Iris pigment epithelial cell (primary cell): ENCODE measurements at regions not wholly inside any gene's neighbourhood (a gene's known extent, or its start where the extent isn't known, plus 50 kb on each side); places are given as distances from the start of the nearest gene placed in this dataset.
"Not testable (repeated sequence)": the region's sequence is repeated elsewhere in the genome, so short reads cannot be mapped to it uniquely, and the experiment has no call there.

ENCODE experiments used
- DNase-seq: peaks from one replicate; pipeline ENCODE4 v3.0.0-alpha.2; 2011; ENCODE audit warnings: low read depth

GRCh38 chr3:181330257-181330656, 340.7 kb upstream of the DNAJC19 start:
- DNase-seq: no peak

DNA sequence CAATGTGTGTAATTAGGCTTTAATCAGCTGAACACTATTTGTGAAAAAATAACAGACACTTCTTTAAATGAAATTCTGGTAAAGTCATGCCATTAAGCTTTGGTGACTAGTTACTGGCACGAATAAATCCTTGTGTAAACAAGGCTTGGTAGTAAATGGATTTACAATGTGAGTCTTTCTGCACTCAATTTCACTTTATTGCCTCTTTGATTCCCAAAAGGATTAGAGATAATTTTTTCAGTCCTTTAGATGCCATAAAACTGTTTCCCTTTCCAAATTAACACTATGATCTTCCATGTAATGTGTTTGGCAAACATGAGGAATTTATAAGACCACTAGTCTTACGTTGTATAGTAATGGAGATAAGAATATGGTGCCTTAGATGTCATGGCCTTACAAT, 339.5 kb upstream of the DNAJC19 start:
- no peak for DNase-seq

DNA sequence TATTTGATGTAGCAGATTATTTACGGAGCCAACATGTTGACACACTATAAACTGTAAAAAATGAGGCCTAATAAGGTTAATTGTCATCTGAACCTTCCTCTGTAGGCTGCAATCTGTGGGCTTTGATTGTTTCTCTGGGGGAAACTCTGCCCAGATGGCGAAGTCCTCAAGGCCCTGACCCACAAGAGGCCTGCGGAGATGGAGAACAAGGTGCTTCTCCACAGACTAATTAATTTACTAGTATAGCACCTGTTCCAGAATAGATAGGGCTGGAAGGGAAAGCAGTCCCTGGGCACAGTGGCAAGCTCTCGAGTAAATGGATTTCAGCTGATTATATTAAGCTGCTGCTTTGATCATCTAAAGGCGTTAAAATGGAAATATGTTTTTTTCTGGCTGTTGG, 338.8 kb upstream of the DNAJC19 start:
- no peak for DNase-seq

GRCh38 chr3:181327349-181327748, 337.8 kb upstream of the DNAJC19 start:
- no peak for DNase-seq

DNA sequence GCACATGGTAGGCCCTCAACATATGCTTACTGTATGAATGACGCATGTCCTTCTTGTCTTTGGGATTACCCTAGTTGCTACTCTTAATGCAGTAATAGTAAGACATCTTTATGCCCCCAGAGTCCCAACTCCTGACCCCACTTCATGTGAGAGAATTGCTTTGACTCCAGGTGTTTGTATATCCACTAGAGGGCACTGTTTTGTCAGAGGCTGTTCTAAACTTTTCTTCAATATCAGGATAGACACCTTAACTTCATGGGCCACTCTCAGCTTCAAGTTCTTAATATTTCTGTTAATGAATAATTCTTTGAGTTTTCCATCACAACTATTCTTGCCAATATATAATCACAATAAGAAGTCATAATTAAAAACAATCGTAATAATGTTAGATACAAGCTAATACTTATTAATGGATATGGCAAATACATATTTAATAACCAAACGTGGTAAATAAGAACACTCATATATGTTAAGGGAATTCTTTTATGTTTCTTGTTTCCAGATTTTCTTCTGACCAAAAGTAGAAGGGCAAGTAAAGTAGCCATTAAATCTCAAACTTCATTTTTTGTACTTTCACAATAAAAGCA, 337.2 kb upstream of the DNAJC19 start:
- peak; percentile 24 for DNase-seq

- DNase-seq: not testable (repeated sequence)
Observed at GRCh38 chr3:181324516-181324915, 335.0 kb upstream of the DNAJC19 start.

- no peak for DNase-seq
Observed at GRCh38 chr3:181318321-181318720, 328.8 kb upstream of the DNAJC19 start.

- no peak for DNase-seq
Observed at GRCh38 chr3:181317508-181317907, 328.0 kb upstream of the DNAJC19 start.

- DNase-seq: peak; percentile 57
Observed at GRCh38 chr3:181316482-181316881, 326.9 kb upstream of the DNAJC19 start.

- DNase-seq: no peak
Observed at GRCh38 chr3:181313335-181313734, 323.8 kb upstream of the DNAJC19 start.

GRCh38 chr3:181311186-181311585, 321.6 kb upstream of the DNAJC19 start:
- no peak for DNase-seq

DNA sequence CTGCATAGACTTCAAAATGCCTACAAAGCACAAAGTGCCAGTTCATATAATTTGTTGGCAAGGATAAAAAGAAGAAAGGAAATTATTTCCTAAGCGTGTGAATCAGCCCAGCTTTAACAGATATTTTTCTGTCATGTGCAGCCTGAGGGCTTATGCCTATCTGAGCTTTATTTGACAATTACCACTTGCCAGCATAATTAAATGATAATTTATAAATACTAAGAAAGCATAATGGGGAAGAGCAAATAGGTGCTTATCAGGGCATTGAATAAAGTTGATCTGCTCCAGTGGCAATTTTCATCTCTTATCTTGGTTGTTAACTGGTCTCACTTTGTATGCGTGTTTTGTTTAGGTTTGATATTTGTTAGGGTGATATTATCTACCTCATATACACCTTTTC, 313.4 kb upstream of the DNAJC19 start:
- DNase-seq: no peak

DNA sequence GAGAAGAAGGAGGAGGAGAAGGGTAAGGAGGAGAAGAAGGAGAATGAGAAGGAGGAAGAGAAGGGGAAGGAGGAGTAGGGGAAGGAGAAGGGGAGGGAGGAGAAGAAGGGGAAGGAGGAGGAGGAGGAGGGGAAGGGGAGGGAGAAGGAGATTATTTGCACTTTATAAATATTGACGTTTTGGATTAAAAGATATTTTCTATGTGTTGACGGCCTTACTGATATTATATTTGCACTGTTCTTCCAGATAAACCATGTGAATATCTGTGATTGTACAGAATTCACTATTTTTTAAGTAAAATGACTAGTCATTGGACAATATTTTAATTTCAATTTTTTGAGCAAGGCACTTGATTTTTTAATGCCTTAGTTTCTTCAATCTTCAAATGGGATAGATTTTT, 310.5 kb upstream of the DNAJC19 start:
- DNase-seq: no peak

DNA sequence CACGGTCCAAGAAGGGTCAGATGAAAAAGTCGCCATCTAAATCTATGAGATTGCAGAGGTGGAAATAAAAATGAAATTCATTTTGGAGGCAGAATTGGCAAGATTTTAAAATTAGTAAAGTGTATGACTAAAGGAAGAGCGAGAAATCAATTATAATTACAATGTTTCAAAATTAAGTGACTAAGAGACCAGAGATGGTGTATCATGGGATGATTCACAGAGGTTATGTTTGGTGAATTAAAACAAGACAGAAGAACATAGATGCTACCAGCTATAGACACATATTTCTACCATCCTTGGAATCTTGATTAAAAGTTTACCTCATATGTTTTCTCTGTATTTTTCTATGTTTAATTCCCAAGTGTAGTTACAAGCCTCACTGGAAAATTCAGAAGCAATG, 308.9 kb upstream of the DNAJC19 start:
- DNase-seq: no peak

DNA sequence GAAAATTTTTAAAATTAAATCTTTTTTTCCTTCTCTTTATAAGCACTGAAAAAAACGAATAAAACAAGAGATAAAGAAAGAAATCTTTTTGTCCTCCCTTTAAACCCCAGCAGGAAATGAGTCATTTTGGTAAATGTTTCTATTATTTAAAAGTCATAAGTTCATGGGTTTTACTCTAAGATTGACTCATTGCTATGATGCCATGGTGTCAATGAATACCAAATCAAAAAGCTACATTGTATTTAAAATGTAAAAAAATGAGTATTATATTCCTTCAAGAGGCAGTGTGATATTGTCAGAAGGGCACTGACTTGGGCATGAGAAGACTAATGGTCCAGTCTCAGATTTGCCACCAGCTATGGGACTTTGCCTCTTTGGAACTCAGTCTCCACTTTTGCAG, 303.4 kb upstream of the DNAJC19 start:
- DNase-seq: peak; percentile 80

DNA sequence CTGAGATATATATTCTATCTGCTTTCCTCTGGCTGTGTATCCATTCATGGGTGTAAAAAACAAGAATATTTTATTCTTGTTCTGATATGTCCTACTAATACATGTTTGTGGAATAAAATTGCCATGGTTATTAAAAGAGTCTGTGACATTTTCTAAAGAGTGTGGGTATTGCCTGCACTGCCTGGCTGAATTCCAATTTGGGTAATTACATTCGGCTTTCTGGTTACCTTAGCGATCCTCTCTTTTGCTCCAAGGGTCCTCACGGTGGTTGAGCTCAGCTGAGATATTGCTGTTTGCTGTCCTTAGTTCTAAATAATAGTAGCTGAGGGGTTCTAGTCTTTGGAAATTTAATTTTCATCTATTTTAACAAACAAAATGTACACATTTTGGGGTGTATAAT, 301.4 kb upstream of the DNAJC19 start:
- no peak for DNase-seq

DNA sequence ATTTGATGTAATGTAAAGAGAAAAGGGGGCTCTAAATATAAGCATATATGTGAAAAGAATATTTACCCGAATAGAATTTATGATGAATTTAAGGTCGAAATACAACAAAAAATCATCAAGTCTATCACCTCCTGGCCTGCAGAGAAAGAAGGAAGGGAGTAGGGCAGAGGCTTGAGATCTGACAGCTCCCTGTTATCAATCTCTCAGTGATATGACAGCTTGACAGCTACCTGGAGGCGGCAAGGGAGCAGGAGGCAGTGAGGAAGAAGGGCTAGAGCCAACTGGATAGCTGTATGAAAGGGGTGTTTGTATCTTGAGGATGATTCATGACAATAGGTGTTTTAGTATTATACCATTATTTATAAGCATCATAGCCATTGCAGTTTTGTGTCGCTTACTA, 299.8 kb upstream of the DNAJC19 start:
- no peak for DNase-seq

DNA sequence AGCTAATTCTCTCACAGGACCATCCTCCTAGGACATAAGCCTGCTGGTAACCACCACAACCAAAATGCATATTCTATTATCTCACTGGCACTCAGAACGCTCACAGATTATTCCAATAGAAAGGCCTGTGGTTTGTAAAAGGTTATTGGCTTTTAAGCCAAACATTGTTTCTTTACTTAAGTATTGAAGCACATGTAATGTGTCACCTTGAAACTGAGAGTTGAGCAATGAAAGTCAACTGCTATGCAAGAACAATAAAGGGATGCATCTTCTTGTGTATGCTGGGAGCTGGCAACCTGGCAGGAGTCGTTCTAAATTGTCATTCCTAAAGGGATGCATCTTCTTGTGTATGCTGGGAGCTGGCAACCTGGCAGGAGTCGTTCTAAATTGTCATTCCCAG, 298.6 kb upstream of the DNAJC19 start:
- DNase-seq: no peak

GRCh38 chr3:181279239-181279565, 289.7 kb upstream of the DNAJC19 start:
- DNase-seq: no peak

GRCh38 chr3:181278468-181279238, 289.1 kb upstream of the DNAJC19 start:
- no peak for DNase-seq

DNA sequence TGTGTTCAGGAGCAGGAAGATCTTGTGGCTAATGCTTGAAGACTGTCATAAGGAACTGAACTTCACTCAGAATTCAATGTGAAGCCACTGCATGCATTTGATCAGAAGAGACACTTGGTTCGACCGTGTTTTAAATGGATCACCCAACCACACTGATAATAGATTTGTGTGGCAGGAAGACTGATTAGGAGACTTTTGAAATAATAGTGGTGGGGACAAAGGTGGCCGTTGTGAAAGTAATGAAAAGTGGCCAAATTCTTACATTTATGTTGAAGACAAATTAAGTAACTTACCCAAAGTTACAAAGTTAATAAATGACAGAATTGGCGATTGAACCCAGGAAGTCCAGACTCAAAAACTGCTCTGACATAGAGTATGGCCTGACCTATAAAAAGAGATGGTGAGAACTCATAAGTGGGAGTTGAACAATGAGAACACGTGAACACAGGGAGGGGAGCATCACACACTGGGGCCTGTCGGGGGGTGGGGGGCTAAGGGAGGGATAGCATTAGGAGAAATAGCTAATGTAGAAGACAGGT, 286.9 kb upstream of the DNAJC19 start:
- DNase-seq: no peak

DNA sequence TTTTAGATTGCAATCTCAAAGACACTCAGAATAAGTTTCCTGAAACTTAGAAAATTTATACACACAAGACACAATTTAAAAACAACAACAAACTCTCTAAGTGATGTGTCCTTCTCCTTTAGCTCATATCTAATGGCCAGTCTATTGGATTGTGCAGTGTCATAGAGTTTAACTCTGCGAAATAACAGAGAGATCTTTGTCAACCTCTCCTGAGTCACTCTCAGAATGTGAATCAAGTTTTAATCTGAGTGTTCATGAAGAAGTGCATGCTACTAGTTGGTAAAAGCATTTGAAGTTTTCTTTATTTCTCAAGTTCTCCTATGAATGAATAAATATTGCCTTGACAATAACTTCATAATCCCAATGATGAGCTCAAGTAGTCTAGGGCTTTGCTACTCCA, 284.5 kb upstream of the DNAJC19 start:
- no peak for DNase-seq

DNA sequence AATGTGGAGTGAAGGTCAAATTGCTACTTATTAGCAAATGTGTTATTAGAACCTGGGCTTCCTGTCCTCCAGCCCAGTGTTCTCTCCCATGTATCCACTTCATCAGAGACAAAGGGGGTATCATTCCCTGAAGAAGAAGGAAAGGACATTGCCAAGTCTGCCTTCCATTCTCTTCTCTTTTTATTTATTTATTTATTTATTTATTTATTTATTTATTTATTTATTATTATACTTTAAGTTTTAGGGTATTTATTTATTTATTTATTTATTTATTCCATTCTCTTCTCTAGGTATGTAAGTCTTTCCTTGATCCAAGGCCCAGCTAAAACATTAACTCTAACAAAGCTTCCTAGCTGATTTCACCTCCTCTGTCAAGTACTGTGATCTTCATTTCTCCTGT, 277.8 kb upstream of the DNAJC19 start:
- no peak for DNase-seq

GRCh38 chr3:181265750-181266333, 276.3 kb upstream of the DNAJC19 start:
- DNase-seq: peak; percentile 11
